ENCODE measurements at regions not wholly inside any gene's neighbourhood (a gene's known extent, or its start where the extent isn't known, plus 50 kb on each side); places are given as distances from the start of the nearest gene placed in this dataset.

DNA sequence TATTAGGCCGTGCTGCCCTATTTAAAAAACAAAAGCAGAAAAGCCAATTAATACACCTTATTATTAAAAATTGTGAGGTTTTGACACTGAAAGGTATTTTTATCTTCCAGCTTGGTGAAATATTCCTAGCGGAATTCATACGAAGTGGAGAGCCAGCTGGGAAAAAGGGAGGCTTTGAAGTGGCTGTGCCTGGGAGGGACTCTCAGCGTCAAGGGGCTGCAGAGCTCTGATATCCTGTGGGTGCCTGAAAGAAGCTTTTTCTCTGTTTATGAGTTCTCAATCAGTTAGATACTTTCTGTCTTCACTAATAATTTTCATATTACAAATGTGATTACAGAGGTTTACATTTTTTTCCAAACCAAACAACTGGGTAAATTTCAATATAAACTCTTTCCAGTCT is 140.2 kb upstream of the MIR17HG start:
- Histone ChIP-seq H3K79me2 (replicated peaks; ENCODE audit: insufficient read depth) (no peaks in the 10 kb centered on the region), H3K4me3 (no peak overlapping the region), H3F3A (replicated peaks; ENCODE audit: low read depth) (no peaks in the 10 kb centered on the region), H3K4me1 (ENCODE audit: insufficient read depth) (peaks cover 14% of the 10 kb centered on the region), H4K20me1 (replicated peaks; ENCODE audit: insufficient read depth) (no peaks in the 10 kb centered on the region), H3K27ac (ENCODE audit: low read depth) (no peak overlapping the region), H3K27me3 (ENCODE audit: insufficient read depth) (no peaks in the 10 kb centered on the region), H3K4me2 (no peak overlapping the region), H3K9me2 (ENCODE audit: insufficient read depth) (no peaks in the 10 kb centered on the region), H3K36me3 (ENCODE audit: insufficient read depth) (no peaks in the 10 kb centered on the region), H2AFZ (no peak overlapping the region)
- ATAC-seq (peak; percentile 52; the same call in 2 of the 3 replicates), DNase-seq (ENCODE audit: low spot score) (no peak)
- Mint-ChIP-seq H3K27ac (no peak overlapping the region), H3K27me3 (ENCODE audit: insufficient read depth, low read depth, poor library complexity) (no peaks in the 10 kb centered on the region), H3K36me3 (ENCODE audit: low read depth) (no peaks in the 10 kb centered on the region; the same call in 2 of the 3 replicates), H3K4me3 (no peak overlapping the region), H3K9me3 (peaks cover 7% of the 10 kb centered on the region; the same call in 2 of the 3 replicates), H3K4me1 (peaks cover 25% of the 10 kb centered on the region)
- TF ChIP-seq, protein P1, sequence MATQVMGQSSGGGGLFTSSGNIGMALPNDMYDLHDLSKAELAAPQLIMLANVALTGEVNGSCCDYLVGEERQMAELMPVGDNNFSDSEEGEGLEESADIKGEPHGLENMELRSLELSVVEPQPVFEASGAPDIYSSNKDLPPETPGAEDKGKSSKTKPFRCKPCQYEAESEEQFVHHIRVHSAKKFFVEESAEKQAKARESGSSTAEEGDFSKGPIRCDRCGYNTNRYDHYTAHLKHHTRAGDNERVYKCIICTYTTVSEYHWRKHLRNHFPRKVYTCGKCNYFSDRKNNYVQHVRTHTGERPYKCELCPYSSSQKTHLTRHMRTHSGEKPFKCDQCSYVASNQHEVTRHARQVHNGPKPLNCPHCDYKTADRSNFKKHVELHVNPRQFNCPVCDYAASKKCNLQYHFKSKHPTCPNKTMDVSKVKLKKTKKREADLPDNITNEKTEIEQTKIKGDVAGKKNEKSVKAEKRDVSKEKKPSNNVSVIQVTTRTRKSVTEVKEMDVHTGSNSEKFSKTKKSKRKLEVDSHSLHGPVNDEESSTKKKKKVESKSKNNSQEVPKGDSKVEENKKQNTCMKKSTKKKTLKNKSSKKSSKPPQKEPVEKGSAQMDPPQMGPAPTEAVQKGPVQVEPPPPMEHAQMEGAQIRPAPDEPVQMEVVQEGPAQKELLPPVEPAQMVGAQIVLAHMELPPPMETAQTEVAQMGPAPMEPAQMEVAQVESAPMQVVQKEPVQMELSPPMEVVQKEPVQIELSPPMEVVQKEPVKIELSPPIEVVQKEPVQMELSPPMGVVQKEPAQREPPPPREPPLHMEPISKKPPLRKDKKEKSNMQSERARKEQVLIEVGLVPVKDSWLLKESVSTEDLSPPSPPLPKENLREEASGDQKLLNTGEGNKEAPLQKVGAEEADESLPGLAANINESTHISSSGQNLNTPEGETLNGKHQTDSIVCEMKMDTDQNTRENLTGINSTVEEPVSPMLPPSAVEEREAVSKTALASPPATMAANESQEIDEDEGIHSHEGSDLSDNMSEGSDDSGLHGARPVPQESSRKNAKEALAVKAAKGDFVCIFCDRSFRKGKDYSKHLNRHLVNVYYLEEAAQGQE (IDR thresholded peaks at IDR 0.05; ENCODE audit: unreplicated experiment) = no peak

DNA sequence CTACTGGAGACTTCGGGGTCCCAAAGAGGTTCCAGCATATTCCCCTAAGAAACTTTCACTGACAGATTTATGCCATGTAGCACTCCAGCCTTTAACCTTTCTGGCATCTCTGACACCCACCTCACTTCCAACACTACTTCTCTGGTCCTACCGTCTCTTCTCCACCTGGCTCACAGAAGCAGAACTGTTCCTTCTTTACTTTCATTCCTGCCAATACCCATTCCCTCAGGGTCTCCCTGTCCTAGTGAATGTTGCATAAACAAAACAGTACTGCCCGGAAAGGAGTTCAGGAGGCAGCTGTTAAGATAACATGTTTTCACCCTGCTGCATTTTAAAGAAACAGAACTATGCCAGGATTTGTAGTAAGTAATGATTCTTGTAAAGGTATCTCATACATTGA is 136.0 kb upstream of the MIR17HG start:
- Histone ChIP-seq H4K20me1 (replicated peaks; ENCODE audit: insufficient read depth) (no peaks in the 10 kb centered on the region), H3K27ac (ENCODE audit: low read depth) (no peak overlapping the region), H3K4me2 (no peak overlapping the region), H3F3A (replicated peaks; ENCODE audit: low read depth) (no peaks in the 10 kb centered on the region), H2AFZ (no peak overlapping the region), H3K4me1 (ENCODE audit: insufficient read depth) (peaks cover 23% of the 10 kb centered on the region), H3K9me2 (ENCODE audit: insufficient read depth) (no peaks in the 10 kb centered on the region), H3K27me3 (ENCODE audit: insufficient read depth) (no peaks in the 10 kb centered on the region), H3K79me2 (replicated peaks; ENCODE audit: insufficient read depth) (no peaks in the 10 kb centered on the region), H3K4me3 (no peak overlapping the region), H3K36me3 (ENCODE audit: insufficient read depth) (no peaks in the 10 kb centered on the region)
- Mint-ChIP-seq H3K4me3 (no peak overlapping the region), H3K9me3 (peaks cover 7% of the 10 kb centered on the region; the same call in 2 of the 3 replicates), H3K4me1 (peaks cover 30% of the 10 kb centered on the region), H3K27ac (no peak overlapping the region), H3K36me3 (ENCODE audit: low read depth) (no peaks in the 10 kb centered on the region; the same call in 2 of the 3 replicates), H3K27me3 (ENCODE audit: insufficient read depth, low read depth, poor library complexity) (peaks cover 5% of the 10 kb centered on the region)
- DNase-seq (ENCODE audit: low spot score) (no peak), ATAC-seq (no peak)
- TF ChIP-seq, protein P2, sequence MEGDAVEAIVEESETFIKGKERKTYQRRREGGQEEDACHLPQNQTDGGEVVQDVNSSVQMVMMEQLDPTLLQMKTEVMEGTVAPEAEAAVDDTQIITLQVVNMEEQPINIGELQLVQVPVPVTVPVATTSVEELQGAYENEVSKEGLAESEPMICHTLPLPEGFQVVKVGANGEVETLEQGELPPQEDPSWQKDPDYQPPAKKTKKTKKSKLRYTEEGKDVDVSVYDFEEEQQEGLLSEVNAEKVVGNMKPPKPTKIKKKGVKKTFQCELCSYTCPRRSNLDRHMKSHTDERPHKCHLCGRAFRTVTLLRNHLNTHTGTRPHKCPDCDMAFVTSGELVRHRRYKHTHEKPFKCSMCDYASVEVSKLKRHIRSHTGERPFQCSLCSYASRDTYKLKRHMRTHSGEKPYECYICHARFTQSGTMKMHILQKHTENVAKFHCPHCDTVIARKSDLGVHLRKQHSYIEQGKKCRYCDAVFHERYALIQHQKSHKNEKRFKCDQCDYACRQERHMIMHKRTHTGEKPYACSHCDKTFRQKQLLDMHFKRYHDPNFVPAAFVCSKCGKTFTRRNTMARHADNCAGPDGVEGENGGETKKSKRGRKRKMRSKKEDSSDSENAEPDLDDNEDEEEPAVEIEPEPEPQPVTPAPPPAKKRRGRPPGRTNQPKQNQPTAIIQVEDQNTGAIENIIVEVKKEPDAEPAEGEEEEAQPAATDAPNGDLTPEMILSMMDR (conservative IDR thresholded peaks at IDR 0.05; ENCODE audit: low read depth in 2 of 2) = no peak
- TF ChIP-seq JUNB (IDR thresholded peaks at IDR 0.05; ENCODE audit: unreplicated experiment) (no peak), ZNF114 (CRISPR knock-in tag; IDR thresholded peaks at IDR 0.05) (no peak)

DNA sequence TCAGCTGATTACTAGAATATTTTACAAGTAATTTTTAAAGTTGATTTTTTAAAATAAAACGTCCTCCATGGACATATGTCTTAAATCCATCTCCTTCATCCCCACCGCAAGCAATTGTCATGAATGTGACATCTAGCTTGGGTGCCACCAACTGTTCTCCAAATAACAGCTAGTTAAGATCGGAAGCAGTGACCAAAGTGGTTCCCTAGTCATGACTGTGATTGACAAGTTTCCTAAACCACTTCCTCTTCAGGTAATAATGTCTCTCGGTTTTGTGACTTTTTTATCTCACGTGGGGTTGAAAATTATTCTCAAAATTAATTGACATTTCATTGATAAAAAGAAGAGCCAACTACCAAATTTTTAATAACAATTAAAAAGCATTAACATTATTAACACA is 135.3 kb upstream of the MIR17HG start:
- Histone ChIP-seq H3K4me3 (no peak overlapping the region), H3K79me2 (replicated peaks; ENCODE audit: insufficient read depth) (no peaks in the 10 kb centered on the region), H3K4me1 (ENCODE audit: insufficient read depth) (peaks cover 23% of the 10 kb centered on the region), H3K36me3 (ENCODE audit: insufficient read depth) (no peaks in the 10 kb centered on the region), H2AFZ (no peak overlapping the region), H4K20me1 (replicated peaks; ENCODE audit: insufficient read depth) (no peaks in the 10 kb centered on the region), H3K9me2 (ENCODE audit: insufficient read depth) (no peaks in the 10 kb centered on the region), H3K27ac (ENCODE audit: low read depth) (no peak overlapping the region), H3K27me3 (ENCODE audit: insufficient read depth) (no peaks in the 10 kb centered on the region), H3K4me2 (peak overlapping the region; percentile 6; the same call in 1 of the 2 replicates), H3F3A (replicated peaks; ENCODE audit: low read depth) (no peaks in the 10 kb centered on the region)
- Mint-ChIP-seq H3K9me3 (peaks cover 7% of the 10 kb centered on the region; the same call in 2 of the 3 replicates), H3K4me3 (no peak overlapping the region), H3K27ac (no peak overlapping the region), H3K36me3 (ENCODE audit: low read depth) (no peaks in the 10 kb centered on the region; the same call in 2 of the 3 replicates), H3K27me3 (ENCODE audit: insufficient read depth, low read depth, poor library complexity) (peaks cover 9% of the 10 kb centered on the region), H3K4me1 (peaks cover 29% of the 10 kb centered on the region)
- no peak for ATAC-seq
- no peak for DNase-seq (ENCODE audit: low spot score)
- TF ChIP-seq EZH2 (IDR thresholded peaks at IDR 0.05; ENCODE audit: low read depth, unreplicated experiment) = no peak
- TF ChIP-seq, protein P2 (conservative IDR thresholded peaks at IDR 0.05; ENCODE audit: low read depth in 2 of 2) = no peak
- TF ChIP-seq, protein P1 (IDR thresholded peaks at IDR 0.05; ENCODE audit: unreplicated experiment) = no peak
- TF ChIP-seq JUNB (IDR thresholded peaks at IDR 0.05; ENCODE audit: unreplicated experiment) = no peak
- no peak for TF ChIP-seq STAT1 (IDR thresholded peaks at IDR 0.05; ENCODE audit: unreplicated experiment)
- no peak for TF ChIP-seq ZNF331 (CRISPR knock-in tag; IDR thresholded peaks at IDR 0.05; ENCODE audit: low read depth)

Measured in GM23338 (cell line).